Astrocyte (in vitro differentiated cells and primary cell): ENCODE measurements at regions not wholly inside any gene's neighbourhood (a gene's known extent, or its start where the extent isn't known, plus 50 kb on each side); places are given as distances from the start of the nearest gene placed in this dataset.

ENCODE experiments used
- DNase-seq: peaks from one replicate; pipeline ENCODE4 v3.0.0-alpha.2; 2010; ENCODE audit warnings: low read depth
- FAIRE-seq: peaks from 2 replicates; lab custom pipeline; 2011; peaks lifted over from hg19 to GRCh38; lab: Jason Lieb, UNC
- H2AFZ ChIP-seq: 2 replicates; pipeline ENCODE4 v1.6.0; 2012; ENCODE audit warnings: low read depth, low read length, inconsistent platforms
- H3K27ac ChIP-seq: 2 replicates; pipeline ENCODE4 v1.5.1; 2011; ENCODE audit warnings: low read depth, low read length, inconsistent platforms
- H3K27me3 ChIP-seq: 2 replicates; pipeline ENCODE4 v1.6.0; 2011; ENCODE audit warnings: low read length, inconsistent platforms; ENCODE audit not compliant: insufficient read depth
- H3K36me3 ChIP-seq: 2 replicates; pipeline ENCODE4 v1.5.1; 2011; ENCODE audit warnings: low read length, inconsistent platforms; ENCODE audit not compliant: insufficient read depth
- H3K4me1 ChIP-seq: 2 replicates; pipeline ENCODE4 v1.5.1; 2011; ENCODE audit warnings: low read length, inconsistent platforms; ENCODE audit not compliant: insufficient read depth
- H3K4me2 ChIP-seq: 2 replicates; pipeline ENCODE4 v1.6.0; 2012; ENCODE audit warnings: low read length, inconsistent platforms
- H3K4me3 ChIP-seq: 2 replicates; pipeline ENCODE4 v1.5.1; 2011; ENCODE audit warnings: low read depth, mild to moderate bottlenecking, low read length, inconsistent platforms; ENCODE audit not compliant: insufficient read depth
- H3K79me2 ChIP-seq: 2 replicates; pipeline ENCODE4 v1.6.0; 2012; ENCODE audit warnings: mild to moderate bottlenecking, low read length, inconsistent platforms; ENCODE audit not compliant: insufficient read depth
- H3K9ac ChIP-seq: 2 replicates; pipeline ENCODE4 v1.6.0; 2012; ENCODE audit warnings: mild to moderate bottlenecking, low read length, inconsistent platforms
- H3K9me3 ChIP-seq: 2 replicates; pipeline ENCODE4 v1.5.1; 2012; ENCODE audit warnings: low read depth, mild to moderate bottlenecking, low read length, inconsistent platforms; ENCODE audit not compliant: insufficient read depth
- H4K20me1 ChIP-seq: 2 replicates; pipeline ENCODE4 v1.6.0; 2012; ENCODE audit warnings: low read length, inconsistent platforms; ENCODE audit not compliant: insufficient read depth
- H3K27ac Mint-ChIP-seq: one replicate; pipeline ENCODE4 v1.8.0; 2021; ENCODE audit warnings: mild to moderate bottlenecking, mixed read lengths; ENCODE audit not compliant: unreplicated experiment
- H3K27me3 Mint-ChIP-seq: one replicate; pipeline ENCODE4 v1.8.0; 2021; ENCODE audit warnings: low read depth, mixed read lengths; ENCODE audit not compliant: unreplicated experiment
- H3K36me3 Mint-ChIP-seq: one replicate; pipeline ENCODE4 v1.8.0; 2021; ENCODE audit warnings: low read depth, mixed read lengths; ENCODE audit not compliant: unreplicated experiment
- H3K4me1 Mint-ChIP-seq: one replicate; pipeline ENCODE4 v1.8.0; 2021; ENCODE audit warnings: low read depth, mixed read lengths; ENCODE audit not compliant: unreplicated experiment
- H3K4me3 Mint-ChIP-seq: one replicate; pipeline ENCODE4 v1.8.0; 2021; ENCODE audit warnings: mild to moderate bottlenecking, moderate library complexity, mixed read lengths; ENCODE audit not compliant: unreplicated experiment
- H3K9me3 Mint-ChIP-seq: one replicate; pipeline ENCODE4 v1.8.0; 2021; ENCODE audit warnings: mild to moderate bottlenecking, mixed read lengths; ENCODE audit not compliant: unreplicated experiment
- EZH2 ChIP-seq: IDR thresholded peaks from 2 replicates; pipeline ENCODE4 v1.6.1; 2012; ENCODE audit warnings: mild to moderate bottlenecking, low read length, inconsistent platforms; ENCODE audit not compliant: insufficient read depth
- TF ChIP-seq, protein P1 (sequence below): IDR thresholded peaks from 2 replicates; pipeline ENCODE4 v1.5.1; 2011; ENCODE audit warnings: low read depth, mild to moderate bottlenecking, inconsistent platforms, low read length, moderate library complexity; ENCODE audit not compliant: insufficient read depth

GRCh38 chr10:117938104-117938503 lies 108.6 kb downstream of the RAB11FIP2 start:
- no peaks in the 10 kb centered on the region for H3K9me3 ChIP-seq
- no peak overlapping the region for H3K4me2 ChIP-seq
- Mint-ChIP-seq H3K36me3 (peaks cover 1% of the 10 kb centered on the region), H3K9me3 (no peaks in the 10 kb centered on the region), H3K27me3 (peaks cover 21% of the 10 kb centered on the region), H3K4me1 (no peaks in the 10 kb centered on the region), H3K27ac (no peak overlapping the region), H3K4me3 (no peak overlapping the region)
- no peaks in the 10 kb centered on the region for H3K36me3 ChIP-seq
- no peak overlapping the region for H3K27ac ChIP-seq
- H3K9ac ChIP-seq, result no peak overlapping the region
- H3K4me3 ChIP-seq, result no peak overlapping the region
- no peaks in the 10 kb centered on the region for H3K79me2 ChIP-seq
- no peak overlapping the region for H2AFZ ChIP-seq
- H4K20me1 ChIP-seq, result no peaks in the 10 kb centered on the region
- FAIRE-seq (no peak), DNase-seq (no peak)
- H3K4me1 ChIP-seq, result no peaks in the 10 kb centered on the region
- TF ChIP-seq, protein P1, sequence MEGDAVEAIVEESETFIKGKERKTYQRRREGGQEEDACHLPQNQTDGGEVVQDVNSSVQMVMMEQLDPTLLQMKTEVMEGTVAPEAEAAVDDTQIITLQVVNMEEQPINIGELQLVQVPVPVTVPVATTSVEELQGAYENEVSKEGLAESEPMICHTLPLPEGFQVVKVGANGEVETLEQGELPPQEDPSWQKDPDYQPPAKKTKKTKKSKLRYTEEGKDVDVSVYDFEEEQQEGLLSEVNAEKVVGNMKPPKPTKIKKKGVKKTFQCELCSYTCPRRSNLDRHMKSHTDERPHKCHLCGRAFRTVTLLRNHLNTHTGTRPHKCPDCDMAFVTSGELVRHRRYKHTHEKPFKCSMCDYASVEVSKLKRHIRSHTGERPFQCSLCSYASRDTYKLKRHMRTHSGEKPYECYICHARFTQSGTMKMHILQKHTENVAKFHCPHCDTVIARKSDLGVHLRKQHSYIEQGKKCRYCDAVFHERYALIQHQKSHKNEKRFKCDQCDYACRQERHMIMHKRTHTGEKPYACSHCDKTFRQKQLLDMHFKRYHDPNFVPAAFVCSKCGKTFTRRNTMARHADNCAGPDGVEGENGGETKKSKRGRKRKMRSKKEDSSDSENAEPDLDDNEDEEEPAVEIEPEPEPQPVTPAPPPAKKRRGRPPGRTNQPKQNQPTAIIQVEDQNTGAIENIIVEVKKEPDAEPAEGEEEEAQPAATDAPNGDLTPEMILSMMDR, result no peak
- no peak for TF ChIP-seq EZH2
- H3K27me3 ChIP-seq, result no peaks in the 10 kb centered on the region

- Histone ChIP-seq H3K27me3 (no peaks in the 10 kb centered on the region), H3K9ac (no peak overlapping the region), H3K4me2 (no peak overlapping the region), H3K4me1 (peaks cover 6% of the 10 kb centered on the region), H3K4me3 (no peak overlapping the region), H3K27ac (no peak overlapping the region), H3K9me3 (no peaks in the 10 kb centered on the region), H3K79me2 (no peaks in the 10 kb centered on the region), H2AFZ (no peak overlapping the region), H3K36me3 (no peaks in the 10 kb centered on the region), H4K20me1 (no peaks in the 10 kb centered on the region)
- H3K36me3 Mint-ChIP-seq, result no peaks in the 10 kb centered on the region
- no peak for DNase-seq
- no peaks in the 10 kb centered on the region for H3K9me3 Mint-ChIP-seq
- no peaks in the 10 kb centered on the region for H3K4me1 Mint-ChIP-seq
- peaks cover 21% of the 10 kb centered on the region for H3K27me3 Mint-ChIP-seq
- no peak overlapping the region for H3K4me3 Mint-ChIP-seq
- TF ChIP-seq, protein P1, result no peak
- TF ChIP-seq EZH2, result no peak
- FAIRE-seq, result no peak
- H3K27ac Mint-ChIP-seq, result no peak overlapping the region
These were observed 104.5 kb downstream of the RAB11FIP2 start for GRCh38 chr10:117942226-117942625.

DNA sequence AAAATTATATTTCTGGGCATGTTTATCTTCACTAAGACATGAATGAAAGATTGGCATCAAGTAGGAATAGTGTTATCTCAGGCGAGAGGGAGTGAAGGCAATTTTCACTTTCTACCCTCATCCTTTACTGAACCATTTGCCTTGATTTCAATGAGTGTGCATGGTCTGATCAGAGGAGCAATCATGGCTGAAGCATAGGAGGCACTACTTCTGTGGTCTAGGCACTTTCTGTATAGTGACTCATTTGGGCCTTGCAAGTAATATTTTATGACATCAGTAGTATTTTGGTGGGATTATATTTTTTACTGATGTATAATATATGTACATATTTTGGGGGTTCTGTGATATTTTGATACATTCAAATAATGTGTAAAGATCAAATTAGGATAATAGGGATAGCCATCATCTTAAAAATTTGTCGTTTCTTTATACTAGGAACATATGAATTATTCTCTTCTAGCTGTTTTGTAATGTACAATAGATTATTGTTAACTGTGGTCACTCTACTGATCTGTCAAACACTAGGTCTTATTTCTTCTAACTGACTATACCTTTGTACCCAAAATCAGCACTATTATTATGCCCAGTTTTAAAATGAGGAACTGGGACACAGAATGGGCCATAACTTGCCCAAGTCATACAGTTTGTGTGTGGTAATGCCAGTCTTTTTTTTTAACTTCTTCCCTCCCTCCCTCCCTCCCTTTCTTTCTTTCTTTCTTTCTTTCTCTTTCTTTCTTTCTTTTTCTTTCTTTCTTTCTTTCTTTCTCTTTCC lies 101.9 kb downstream of the RAB11FIP2 start:
- Histone ChIP-seq H3K79me2 (no peaks in the 10 kb centered on the region), H3K36me3 (no peaks in the 10 kb centered on the region), H4K20me1 (no peaks in the 10 kb centered on the region), H3K9ac (no peak overlapping the region), H3K27me3 (no peaks in the 10 kb centered on the region), H3K4me2 (no peak overlapping the region), H3K4me1 (peaks cover 6% of the 10 kb centered on the region), H2AFZ (no peak overlapping the region), H3K4me3 (no peak overlapping the region), H3K9me3 (no peaks in the 10 kb centered on the region), H3K27ac (no peak overlapping the region)
- Mint-ChIP-seq H3K36me3 (no peaks in the 10 kb centered on the region), H3K4me3 (no peak overlapping the region), H3K4me1 (no peaks in the 10 kb centered on the region), H3K9me3 (no peaks in the 10 kb centered on the region), H3K27me3 (peaks cover 10% of the 10 kb centered on the region), H3K27ac (no peak overlapping the region)
- TF ChIP-seq, protein P1, result no peak
- TF ChIP-seq EZH2, result no peak
- DNase-seq (no peak), FAIRE-seq (no peak)
